ENCODE measurements at regions not wholly inside any gene's neighbourhood (a gene's known extent, or its start where the extent isn't known, plus 50 kb on each side); places are given as distances from the start of the nearest gene placed in this dataset.

DNA sequence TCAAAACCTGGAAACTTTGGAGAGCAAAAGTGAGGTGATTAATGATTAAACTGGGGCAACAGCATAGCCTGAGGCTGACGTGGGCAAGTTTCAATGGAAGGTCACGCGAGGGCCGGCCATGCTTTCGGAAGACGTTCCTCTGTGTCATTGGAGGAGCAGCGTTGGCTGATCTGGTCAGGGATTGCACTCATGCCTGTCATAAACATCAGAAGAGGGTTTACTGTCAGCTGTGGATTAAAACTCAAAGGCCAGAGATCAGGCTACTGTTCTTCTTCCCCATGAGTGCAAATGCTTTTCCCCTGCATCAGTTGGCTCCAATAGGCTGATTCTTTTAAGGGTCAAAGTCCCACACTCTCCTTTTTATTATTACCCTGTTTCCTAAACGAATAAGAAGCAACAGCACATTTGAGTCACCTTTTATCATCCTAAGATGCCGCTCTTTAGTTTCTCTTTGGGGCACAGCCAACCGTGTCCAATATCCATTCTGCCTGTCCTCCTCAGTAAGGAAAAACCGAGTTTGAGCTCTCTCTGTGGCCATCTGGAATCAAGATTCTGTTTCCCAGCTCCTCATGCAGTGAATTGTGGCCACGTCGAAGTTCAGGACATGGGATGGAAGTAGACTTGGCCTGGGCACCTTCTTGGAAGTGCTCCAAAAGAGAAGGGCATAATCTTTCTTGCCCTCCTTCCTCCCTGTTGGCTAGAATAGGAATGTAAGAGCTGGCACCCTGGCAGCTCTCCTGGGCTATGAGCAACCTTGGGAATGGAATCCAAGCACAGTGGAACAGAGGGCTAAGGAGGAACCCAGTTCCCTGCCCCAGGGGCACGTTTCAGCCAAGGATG, 62.5 kb upstream of the INSIG1 start:
- TF ChIP-seq, protein P1, sequence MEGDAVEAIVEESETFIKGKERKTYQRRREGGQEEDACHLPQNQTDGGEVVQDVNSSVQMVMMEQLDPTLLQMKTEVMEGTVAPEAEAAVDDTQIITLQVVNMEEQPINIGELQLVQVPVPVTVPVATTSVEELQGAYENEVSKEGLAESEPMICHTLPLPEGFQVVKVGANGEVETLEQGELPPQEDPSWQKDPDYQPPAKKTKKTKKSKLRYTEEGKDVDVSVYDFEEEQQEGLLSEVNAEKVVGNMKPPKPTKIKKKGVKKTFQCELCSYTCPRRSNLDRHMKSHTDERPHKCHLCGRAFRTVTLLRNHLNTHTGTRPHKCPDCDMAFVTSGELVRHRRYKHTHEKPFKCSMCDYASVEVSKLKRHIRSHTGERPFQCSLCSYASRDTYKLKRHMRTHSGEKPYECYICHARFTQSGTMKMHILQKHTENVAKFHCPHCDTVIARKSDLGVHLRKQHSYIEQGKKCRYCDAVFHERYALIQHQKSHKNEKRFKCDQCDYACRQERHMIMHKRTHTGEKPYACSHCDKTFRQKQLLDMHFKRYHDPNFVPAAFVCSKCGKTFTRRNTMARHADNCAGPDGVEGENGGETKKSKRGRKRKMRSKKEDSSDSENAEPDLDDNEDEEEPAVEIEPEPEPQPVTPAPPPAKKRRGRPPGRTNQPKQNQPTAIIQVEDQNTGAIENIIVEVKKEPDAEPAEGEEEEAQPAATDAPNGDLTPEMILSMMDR (IDR thresholded peaks at IDR 0.05) = no peak
- no peak for TF ChIP-seq POLR2A (IDR thresholded peaks at IDR 0.05)

All from sigmoid colon (tissue), 3 donors.